Activated B cell treated with CpG ODN at 0.5 μM for 24 hours (primary cell): ENCODE measurements at regions not wholly inside any gene's neighbourhood (a gene's known extent, or its start where the extent isn't known, plus 50 kb on each side); places are given as distances from the start of the nearest gene placed in this dataset.

Experiments
- ATAC-seq: fragments of 200-7000 bp; cut with Tn5 transposase; one replicate; pipeline ENCODE4 v1.10.0; 2021; ENCODE audit warnings: low read depth, mild to moderate bottlenecking, moderate library complexity
- CTCF ChIA-PET: fragments of 350-600 bp; sonication (Branson Sonifier 250); formaldehyde crosslinking; loops from one replicate; lab custom pipeline; 2021; ENCODE audit warnings: antibody characterized with exemption; lab: Charles Lee
- POLR2A ChIA-PET: fragments of 350-600 bp; sonication (Branson Sonifier 250); formaldehyde crosslinking; loops from one replicate; lab custom pipeline; 2021; ENCODE audit warnings: antibody characterized with exemption; lab: Charles Lee
- DNase-seq: peaks from one replicate; pipeline ENCODE4 v3.0.0; 2022
- H3K27ac Mint-ChIP-seq: one replicate; pipeline ENCODE4 v1.8.0; 2020; ENCODE audit warnings: mixed read lengths
- H3K27me3 Mint-ChIP-seq: one replicate; pipeline ENCODE4 v1.8.0; 2021; ENCODE audit warnings: mixed read lengths
- H3K36me3 Mint-ChIP-seq: one replicate; pipeline ENCODE4 v1.8.0; 2021; ENCODE audit warnings: low read depth, mixed read lengths
- H3K4me1 Mint-ChIP-seq: one replicate; pipeline ENCODE4 v1.8.0; 2021; ENCODE audit warnings: mixed read lengths
- H3K4me3 Mint-ChIP-seq: one replicate; pipeline ENCODE4 v1.8.0; 2020; ENCODE audit warnings: mild to moderate bottlenecking, mixed read lengths
- H3K9me3 Mint-ChIP-seq: one replicate; pipeline ENCODE4 v1.8.0; 2020; ENCODE audit warnings: mixed read lengths
- CTCF ChIP-seq: fragments of 200-600 bp; IDR thresholded peaks from one replicate; pipeline ENCODE4 v1.8.0; 2022; ENCODE audit warnings: antibody characterized with exemption, mild to moderate bottlenecking
- intact Hi-C: fragments of 100-400 bp; cut with micrococcal nuclease; formaldehyde crosslinking; loops from one replicate; pipeline ENCODE4 v1.15.1; 2024

DNA sequence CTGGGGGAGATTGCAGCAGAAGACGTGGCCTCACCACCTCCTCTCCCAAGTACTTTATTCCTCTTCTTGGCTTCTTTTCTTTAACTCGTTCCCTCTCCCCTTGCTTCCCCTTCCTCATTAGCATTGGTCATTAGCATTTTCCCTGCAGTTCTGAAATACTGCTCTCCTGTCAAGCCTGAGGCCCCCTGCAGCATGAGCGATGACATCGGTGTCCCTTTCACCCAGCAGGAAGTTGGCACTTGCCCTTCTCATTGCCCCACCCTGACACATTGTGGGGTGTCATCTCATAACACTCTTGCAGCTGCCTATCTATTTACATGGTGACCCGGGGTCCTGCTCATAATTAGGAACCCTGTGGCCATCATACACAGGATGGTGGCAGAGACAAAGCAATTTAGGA, 167.1 kb downstream of the ARRDC4 start:
- intact Hi-C loops: no loop called here
- Mint-ChIP-seq H3K9me3 (no peaks in the 10 kb centered on the region), H3K4me3 (no peak overlapping the region), H3K27ac (no peak overlapping the region), H3K27me3 (no peaks in the 10 kb centered on the region), H3K36me3 (no peaks in the 10 kb centered on the region), H3K4me1 (no peaks in the 10 kb centered on the region)
- ChIA-PET POLR2A (no interaction called here), CTCF (no interaction called here)
- DNase-seq (no peak), ATAC-seq (no peak)
- TF ChIP-seq CTCF: no peak

DNA sequence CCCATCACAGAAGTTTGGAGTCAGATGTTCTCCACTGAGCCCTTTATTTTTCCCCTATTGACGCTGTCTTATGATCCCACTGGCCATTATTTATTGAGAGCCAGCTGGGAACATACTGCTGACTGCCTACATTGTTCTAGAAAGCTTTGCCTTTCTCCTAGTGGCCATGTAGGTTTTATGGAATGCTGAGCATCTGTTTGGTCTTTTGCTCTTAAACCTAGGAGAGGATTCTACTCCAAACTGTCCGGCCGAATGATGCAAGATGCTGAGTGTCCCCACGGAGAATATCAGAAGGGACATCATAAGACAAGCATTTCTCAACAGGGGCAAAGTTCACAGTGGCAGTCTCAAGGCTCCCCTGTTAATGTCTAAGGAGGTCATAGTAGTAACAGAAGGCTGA, 171.4 kb downstream of the ARRDC4 start:
- CTCF ChIA-PET: no interaction called here
- intact Hi-C loops: no loop called here
- no peaks in the 10 kb centered on the region for H3K36me3 Mint-ChIP-seq
- no peak overlapping the region for H3K4me3 Mint-ChIP-seq
- no peaks in the 10 kb centered on the region for H3K4me1 Mint-ChIP-seq
- POLR2A ChIA-PET: no interaction called here
- TF ChIP-seq CTCF: no peak
- DNase-seq: no peak
- H3K9me3 Mint-ChIP-seq: no peaks in the 10 kb centered on the region
- no peaks in the 10 kb centered on the region for H3K27me3 Mint-ChIP-seq
- ATAC-seq: no peak
- H3K27ac Mint-ChIP-seq: no peak overlapping the region

DNA sequence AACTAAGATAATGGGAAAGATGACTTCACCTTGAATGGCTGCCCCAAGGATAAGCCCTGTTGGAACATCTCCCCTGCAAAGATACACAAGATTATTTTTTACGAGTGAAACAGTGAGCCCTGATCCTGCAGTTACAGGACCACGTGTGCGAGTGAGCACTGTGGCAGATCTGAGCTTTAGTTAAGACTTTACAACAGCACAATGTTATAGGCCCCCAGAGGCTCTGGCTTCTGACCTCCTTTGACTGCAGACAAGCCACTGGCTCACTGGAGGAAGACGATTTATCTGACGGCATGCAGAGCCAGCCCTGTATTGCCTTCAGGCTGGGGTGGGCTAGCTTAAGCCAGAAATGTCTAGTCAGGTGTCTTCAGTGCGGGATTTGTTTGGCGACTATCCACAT, 174.4 kb downstream of the ARRDC4 start:
- intact Hi-C loops: no loop called here
- Mint-ChIP-seq H3K27me3 (no peaks in the 10 kb centered on the region), H3K36me3 (no peaks in the 10 kb centered on the region), H3K27ac (no peak overlapping the region), H3K4me1 (no peaks in the 10 kb centered on the region), H3K9me3 (no peaks in the 10 kb centered on the region), H3K4me3 (no peak overlapping the region)
- TF ChIP-seq CTCF: no peak
- DNase-seq: no peak
- ATAC-seq: no peak
- POLR2A ChIA-PET: no interaction called here
- CTCF ChIA-PET: no interaction called here

DNA sequence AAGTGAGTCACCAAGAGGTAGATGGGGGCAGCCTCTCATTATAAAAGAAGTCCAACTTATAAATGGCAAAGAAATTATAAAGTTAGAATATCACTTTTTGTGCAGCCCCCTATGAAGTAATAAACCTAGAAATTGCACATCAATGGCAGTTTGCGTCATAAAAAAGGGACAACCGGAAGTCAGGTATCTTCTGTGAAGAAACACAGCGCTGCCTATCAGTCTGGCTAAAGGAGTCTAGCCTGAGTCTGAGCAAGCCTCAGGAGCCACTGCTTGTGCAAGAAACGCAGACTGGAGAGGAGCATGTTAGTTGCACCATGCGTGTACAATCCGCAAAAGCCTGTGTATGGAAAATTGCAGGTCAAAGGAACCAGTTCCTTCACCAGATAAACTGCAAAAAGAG, 178.4 kb downstream of the ARRDC4 start:
- intact Hi-C loops: no loop called here
- ATAC-seq (no peak), DNase-seq (no peak)
- Mint-ChIP-seq H3K4me3 (no peak overlapping the region), H3K27ac (no peak overlapping the region), H3K36me3 (no peaks in the 10 kb centered on the region), H3K4me1 (no peaks in the 10 kb centered on the region), H3K27me3 (no peaks in the 10 kb centered on the region), H3K9me3 (no peaks in the 10 kb centered on the region)
- ChIA-PET POLR2A (no interaction called here), CTCF (no interaction called here)
- TF ChIP-seq CTCF: no peak

GRCh38 chr15:98139337-98139736, 178.8 kb downstream of the ARRDC4 start:
- DNase-seq: no peak
- CTCF ChIA-PET: no interaction called here
- intact Hi-C loops: no loop called here
- Mint-ChIP-seq H3K4me3 (no peak overlapping the region), H3K4me1 (no peaks in the 10 kb centered on the region), H3K9me3 (no peaks in the 10 kb centered on the region), H3K36me3 (no peaks in the 10 kb centered on the region), H3K27ac (no peak overlapping the region), H3K27me3 (no peaks in the 10 kb centered on the region)
- TF ChIP-seq CTCF: no peak
- POLR2A ChIA-PET: no interaction called here
- no peak for ATAC-seq
